LNCAP (cell line): ENCODE measurements at regions not wholly inside any gene's neighbourhood (a gene's known extent, or its start where the extent isn't known, plus 50 kb on each side); places are given as distances from the start of the nearest gene placed in this dataset.

Experiments used
- CTCF ChIP-seq: fragments of 450-650 bp; IDR thresholded peaks from 2 replicates; pipeline ENCODE4 v1.5.1; 2017; ENCODE audit warnings: mild to moderate bottlenecking

GRCh38 chr2:11977766-11978524 lies 231.5 kb downstream of the LPIN1 start:
- TF ChIP-seq CTCF, result no peak

GRCh38 chr2:11980809-11981208 lies 234.4 kb downstream of the LPIN1 start:
- no peak for TF ChIP-seq CTCF

DNA sequence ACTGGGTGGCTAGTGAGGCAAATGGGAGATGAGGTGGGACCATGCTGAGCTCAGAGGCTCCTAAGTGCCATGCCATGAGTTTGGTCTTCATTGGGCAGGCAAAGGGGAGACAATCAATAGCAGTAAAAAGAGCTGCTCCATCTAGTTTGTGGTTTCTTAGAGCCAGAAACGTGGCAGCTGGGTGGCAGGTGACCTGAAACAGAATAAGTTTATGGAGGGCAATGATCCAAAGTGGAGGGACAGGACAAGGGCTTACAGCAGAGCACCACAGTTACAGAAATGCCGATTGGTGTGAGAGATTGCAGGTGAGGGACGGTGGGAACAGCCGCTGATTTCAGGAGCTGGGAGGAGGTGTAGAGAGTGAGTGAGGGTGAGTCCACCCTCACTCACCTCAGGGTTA lies 237.0 kb downstream of the LPIN1 start:
- TF ChIP-seq CTCF, result no peak

- TF ChIP-seq CTCF, result no peak
Observed at GRCh38 chr2:11983870-11984269, 237.4 kb downstream of the LPIN1 start.

GRCh38 chr2:11984316-11985158 lies 238.1 kb downstream of the LPIN1 start:
- no peak for TF ChIP-seq CTCF

- no peak for TF ChIP-seq CTCF
Observed at GRCh38 chr2:11985817-11986566, 239.6 kb downstream of the LPIN1 start.

GRCh38 chr2:11987151-11987550 lies 240.7 kb downstream of the LPIN1 start:
- TF ChIP-seq CTCF, result no peak
